ENCODE measurements at regions not wholly inside any gene's neighbourhood (a gene's known extent, or its start where the extent isn't known, plus 50 kb on each side); places are given as distances from the start of the nearest gene placed in this dataset.

GRCh38 chr6:71206089-71206488 is 82.5 kb upstream of the OGFRL1 start:
- Histone ChIP-seq H3K23ac (ENCODE audit: insufficient read length) (no peak overlapping the region), H3K4me3 (ENCODE audit: extremely low read depth in 1 of 4, insufficient read depth in 2 of 4, low read depth in 3 of 4, low read length in 4 of 4) (no peak overlapping the region), H2BK20ac (ENCODE audit: low read length) (no peak overlapping the region), H4K5ac (ENCODE audit: insufficient read length, low read depth, low read length) (no peak overlapping the region), H2BK5ac (ENCODE audit: low read depth, low read length) (no peak overlapping the region), H3K79me2 (ENCODE audit: control insufficient read depth in 1 of 2, insufficient read depth in 2 of 2, low read length in 2 of 2) (no peaks in the 10 kb centered on the region), H3K36me3 (ENCODE audit: control insufficient read depth in 2 of 4, insufficient read depth in 4 of 4, low read length in 3 of 4) (no peaks in the 10 kb centered on the region), H2AK5ac (ENCODE audit: low read depth, low read length) (no peak overlapping the region), H3K9ac (replicated peaks in 1 of 4; ENCODE audit: extremely low read depth in 1 of 4, low read depth in 3 of 4, low read length in 3 of 4) (no peak overlapping the region), H3K4ac (replicated peaks; ENCODE audit: insufficient read length, low read depth, low read length) (no peak overlapping the region), H4K8ac (ENCODE audit: extremely low read depth, insufficient read depth, low read length) (no peak overlapping the region), H4K20me1 (replicated peaks in 1 of 2; ENCODE audit: control insufficient read depth in 1 of 2, insufficient read depth in 2 of 2, low read length in 2 of 2) (no peaks in the 10 kb centered on the region), H3K14ac (ENCODE audit: insufficient read length) (no peak overlapping the region), H2BK15ac (ENCODE audit: low read length) (no peak overlapping the region), H2AFZ (ENCODE audit: low read length) (no peak overlapping the region), H3K23me2 (ENCODE audit: low read depth, low read length) (no peaks in the 10 kb centered on the region), H3K18ac (ENCODE audit: extremely low read depth, low read length) (no peak overlapping the region), H3K79me1 (ENCODE audit: low read depth, low read length) (no peaks in the 10 kb centered on the region), H3K27ac (ENCODE audit: low read depth, low read length) (no peak overlapping the region), H3K56ac (replicated peaks; ENCODE audit: insufficient read length, low read depth, low read length) (no peak overlapping the region), H2BK12ac (ENCODE audit: low read depth, low read length) (no peak overlapping the region), H3K4me2 (ENCODE audit: insufficient read depth in 1 of 2, low read depth in 2 of 2, low read length in 2 of 2) (no peak overlapping the region), H2BK120ac (replicated peaks; ENCODE audit: low read depth, low read length) (no peak overlapping the region), H3K27me3 (replicated peaks in 1 of 4; ENCODE audit: control insufficient read depth in 3 of 4, extremely low read depth in 1 of 4, insufficient read depth in 3 of 4, low read length in 3 of 4) (no peaks in the 10 kb centered on the region), H4K91ac (replicated peaks; ENCODE audit: insufficient read length, low read length) (no peak overlapping the region), H3K9me3 (ENCODE audit: insufficient read depth in 2 of 2, low read depth in 1 of 2, low read length in 1 of 2) (no peaks in the 10 kb centered on the region), H3K4me1 (replicated peaks in 1 of 4; ENCODE audit: control insufficient read depth in 3 of 4, insufficient read depth in 4 of 4, low read length in 3 of 4) (no peaks in the 10 kb centered on the region)
- ChIA-PET CTCF (ENCODE audit: partially characterized antibody) (interaction anchor here (0.7 kb wide), 2 partner anchors 13 to 159 kb away, joined by 3 read pairs; no protein-coding TSS in a partner anchor), POLR2A (ENCODE audit: partially characterized antibody) (no interaction called here)
- TF ChIP-seq ZNF274 (IDR thresholded peaks at IDR 0.05; ENCODE audit: borderline replicate concordance, extremely low read depth, low read length) (no peak), SP1 (IDR thresholded peaks at IDR 0.05; ENCODE audit: low read depth, low read length) (no peak), TEAD4 (IDR thresholded peaks at IDR 0.05; ENCODE audit: low read depth, low read length) (no peak), BRCA1 (IDR thresholded peaks at IDR 0.05; ENCODE audit: low read depth, low read length) (no peak), SP4 (IDR thresholded peaks at IDR 0.05; ENCODE audit: low read length) (no peak), POLR2A (IDR thresholded peaks at IDR 0.05; ENCODE audit: control extremely low read depth in 1 of 2, low read depth in 2 of 2, low read length in 2 of 2) (no peak), SRF (IDR thresholded peaks at IDR 0.05; ENCODE audit: low read depth, low read length) (no peak), CBX5 (IDR thresholded peaks at IDR 0.05; ENCODE audit: low read depth, low read length) (no peak)
- TF ChIP-seq, protein P1, sequence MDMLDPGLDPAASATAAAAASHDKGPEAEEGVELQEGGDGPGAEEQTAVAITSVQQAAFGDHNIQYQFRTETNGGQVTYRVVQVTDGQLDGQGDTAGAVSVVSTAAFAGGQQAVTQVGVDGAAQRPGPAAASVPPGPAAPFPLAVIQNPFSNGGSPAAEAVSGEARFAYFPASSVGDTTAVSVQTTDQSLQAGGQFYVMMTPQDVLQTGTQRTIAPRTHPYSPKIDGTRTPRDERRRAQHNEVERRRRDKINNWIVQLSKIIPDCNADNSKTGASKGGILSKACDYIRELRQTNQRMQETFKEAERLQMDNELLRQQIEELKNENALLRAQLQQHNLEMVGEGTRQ (IDR thresholded peaks at IDR 0.05; ENCODE audit: low read length) = no peak
- FAIRE-seq (no peak), DNase-seq (ENCODE audit: low read depth in 1 of 2, low spot score in 2 of 2) (no peak)
- 78% methylated on average over 2 of the region's 2 CpGs; no CpG with 5 or more reads in 1 of the 2 experiments for WGBS, 2 experiments (ENCODE audit: extremely low coverage in 1 of 2, insufficient coverage in 1 of 2, insufficient read length in 1 of 2, insufficient replicate concordance in 2 of 2, low coverage in 1 of 2, low lambda C conversion rate in 2 of 2, missing lambda C conversion rate in 1 of 2)
